ENCODE measurements at regions not wholly inside any gene's neighbourhood (a gene's known extent, or its start where the extent isn't known, plus 50 kb on each side); places are given as distances from the start of the nearest gene placed in this dataset.

DNA sequence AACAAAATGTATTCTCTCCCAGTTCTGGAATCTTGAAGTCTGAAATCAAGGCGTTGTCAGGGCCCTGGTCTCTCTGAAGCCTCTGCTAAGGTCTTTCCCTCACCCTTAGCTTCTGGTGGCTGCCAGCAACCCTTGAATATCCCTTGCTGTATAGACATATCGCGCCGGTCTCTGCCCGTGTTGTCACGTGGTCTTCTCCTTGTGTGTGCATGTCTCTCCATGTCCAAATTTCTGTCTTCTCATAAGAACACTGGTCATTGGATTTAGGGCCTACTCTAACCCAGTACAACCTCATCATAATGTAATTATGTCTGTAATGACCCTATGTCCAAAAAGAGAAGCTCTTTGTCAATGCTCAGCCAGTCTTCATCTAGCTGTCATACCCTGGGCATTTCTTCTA lies 85.7 kb upstream of the ETS2 start:
- peaks cover 17% of the 10 kb centered on the region for H3K9me3 Mint-ChIP-seq
- H3K36me3 Mint-ChIP-seq (ENCODE audit: low read depth) = peaks cover 13% of the 10 kb centered on the region
- TF ChIP-seq, protein P1, sequence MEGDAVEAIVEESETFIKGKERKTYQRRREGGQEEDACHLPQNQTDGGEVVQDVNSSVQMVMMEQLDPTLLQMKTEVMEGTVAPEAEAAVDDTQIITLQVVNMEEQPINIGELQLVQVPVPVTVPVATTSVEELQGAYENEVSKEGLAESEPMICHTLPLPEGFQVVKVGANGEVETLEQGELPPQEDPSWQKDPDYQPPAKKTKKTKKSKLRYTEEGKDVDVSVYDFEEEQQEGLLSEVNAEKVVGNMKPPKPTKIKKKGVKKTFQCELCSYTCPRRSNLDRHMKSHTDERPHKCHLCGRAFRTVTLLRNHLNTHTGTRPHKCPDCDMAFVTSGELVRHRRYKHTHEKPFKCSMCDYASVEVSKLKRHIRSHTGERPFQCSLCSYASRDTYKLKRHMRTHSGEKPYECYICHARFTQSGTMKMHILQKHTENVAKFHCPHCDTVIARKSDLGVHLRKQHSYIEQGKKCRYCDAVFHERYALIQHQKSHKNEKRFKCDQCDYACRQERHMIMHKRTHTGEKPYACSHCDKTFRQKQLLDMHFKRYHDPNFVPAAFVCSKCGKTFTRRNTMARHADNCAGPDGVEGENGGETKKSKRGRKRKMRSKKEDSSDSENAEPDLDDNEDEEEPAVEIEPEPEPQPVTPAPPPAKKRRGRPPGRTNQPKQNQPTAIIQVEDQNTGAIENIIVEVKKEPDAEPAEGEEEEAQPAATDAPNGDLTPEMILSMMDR (IDR thresholded peaks at IDR 0.05) = no peak
- peaks cover 7% of the 10 kb centered on the region; the same call in 1 of the 2 replicates for H3K4me1 Mint-ChIP-seq (ENCODE audit: low read depth)
- H3K27me3 Mint-ChIP-seq (ENCODE audit: insufficient read depth) = peaks cover 43% of the 10 kb centered on the region
- no peak for DNase-seq
- no peak overlapping the region for H3K27ac Mint-ChIP-seq
- no peak overlapping the region for H3K4me3 Mint-ChIP-seq

DNA sequence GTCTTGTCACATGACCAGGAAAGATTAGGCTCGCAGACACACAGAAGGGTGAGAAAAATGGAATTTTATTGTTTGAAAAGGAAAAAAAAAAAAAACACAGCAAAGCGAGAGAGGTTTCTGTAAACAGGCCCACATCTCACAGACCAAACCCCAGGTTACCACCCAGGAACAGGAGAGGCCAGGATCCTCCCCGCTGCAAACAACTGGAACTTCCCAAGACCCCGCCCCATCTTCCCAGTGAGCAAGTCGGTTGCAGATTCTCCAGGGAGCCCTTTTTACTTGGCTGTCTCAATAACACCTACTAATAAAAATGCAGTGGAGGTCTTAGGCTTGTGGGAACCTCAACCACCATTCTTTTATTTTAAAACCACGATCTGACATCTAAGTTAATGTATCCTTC lies 84.7 kb upstream of the ETS2 start:
- H3K4me1 Mint-ChIP-seq (ENCODE audit: low read depth) = peaks cover 7% of the 10 kb centered on the region; the same call in 1 of the 2 replicates
- peaks cover 38% of the 10 kb centered on the region for H3K27me3 Mint-ChIP-seq (ENCODE audit: insufficient read depth)
- no peak for DNase-seq
- peaks cover 21% of the 10 kb centered on the region for H3K36me3 Mint-ChIP-seq (ENCODE audit: low read depth)
- TF ChIP-seq, protein P1 (IDR thresholded peaks at IDR 0.05) = no peak
- H3K4me3 Mint-ChIP-seq = no peak overlapping the region
- no peak overlapping the region for H3K27ac Mint-ChIP-seq
- H3K9me3 Mint-ChIP-seq = peaks cover 27% of the 10 kb centered on the region

DNA sequence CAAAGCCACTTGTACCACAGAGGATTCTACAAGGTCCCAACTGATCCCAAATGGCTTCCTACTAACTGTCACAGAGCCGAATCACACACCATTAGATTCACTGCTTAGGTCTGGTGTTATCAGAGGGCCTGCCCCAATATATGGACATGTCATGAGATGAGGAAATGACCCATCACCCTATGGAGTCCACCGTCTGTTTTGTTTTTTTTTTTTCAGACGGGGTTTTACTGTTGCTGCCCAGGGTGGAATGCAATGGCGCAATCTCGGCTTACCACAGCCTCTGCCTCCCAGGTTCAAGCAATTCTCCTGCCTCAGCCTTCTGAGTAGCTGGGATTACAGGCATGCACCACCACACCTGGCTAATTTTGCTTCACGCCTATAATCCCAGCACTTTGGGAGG lies 83.8 kb upstream of the ETS2 start:
- H3K4me1 Mint-ChIP-seq (ENCODE audit: low read depth) = peaks cover 4% of the 10 kb centered on the region; the same call in 1 of the 2 replicates
- H3K27ac Mint-ChIP-seq = no peak overlapping the region
- peaks cover 33% of the 10 kb centered on the region for H3K9me3 Mint-ChIP-seq
- peaks cover 42% of the 10 kb centered on the region for H3K27me3 Mint-ChIP-seq (ENCODE audit: insufficient read depth)
- no peak for DNase-seq
- H3K36me3 Mint-ChIP-seq (ENCODE audit: low read depth) = peaks cover 29% of the 10 kb centered on the region
- TF ChIP-seq, protein P1 (IDR thresholded peaks at IDR 0.05) = no peak
- H3K4me3 Mint-ChIP-seq = no peak overlapping the region

DNA sequence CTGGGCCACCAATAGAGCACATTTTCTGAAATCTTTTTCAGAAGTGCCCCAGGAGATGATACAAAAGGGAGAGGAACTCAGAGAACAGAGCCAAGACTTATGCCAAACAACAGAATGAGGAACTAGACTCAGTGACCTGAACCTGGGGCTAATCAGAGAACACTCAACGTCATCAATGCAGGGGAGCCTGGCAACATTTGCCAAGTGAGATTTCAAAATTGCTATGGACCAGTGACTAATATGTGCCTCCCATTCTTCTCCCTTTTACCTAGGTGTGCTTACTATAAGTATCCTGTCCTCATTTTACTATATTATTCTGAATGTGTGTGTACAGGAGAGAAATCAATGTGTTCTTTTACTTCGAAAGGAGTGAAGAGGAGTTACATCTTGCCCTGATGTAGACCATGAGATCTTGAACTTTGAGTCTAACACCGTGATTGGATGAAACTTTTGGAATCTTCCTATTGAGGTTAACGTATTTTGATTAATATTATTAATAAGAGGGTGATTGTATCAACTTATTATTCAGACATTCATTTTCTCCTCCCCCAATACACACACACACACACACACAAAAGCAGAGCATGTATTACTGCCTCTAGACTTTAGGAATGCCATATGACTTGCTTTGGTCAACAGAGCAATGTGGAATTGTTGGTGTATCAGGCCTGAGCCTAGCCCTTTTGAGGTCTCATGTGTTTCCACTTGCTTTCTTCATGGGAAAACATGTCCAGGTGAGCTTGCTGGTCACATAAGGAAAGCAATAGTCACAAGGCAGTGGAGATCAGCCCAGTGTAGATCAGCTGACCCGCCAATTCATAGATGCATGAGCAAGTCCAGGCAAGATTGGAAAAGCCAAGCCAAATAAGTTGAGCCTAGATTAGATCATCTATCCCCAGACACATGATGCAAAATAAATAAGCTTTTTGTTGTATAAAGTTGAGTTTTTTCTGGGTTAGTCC lies 80.3 kb upstream of the ETS2 start:
- peaks cover 36% of the 10 kb centered on the region for H3K27me3 Mint-ChIP-seq (ENCODE audit: insufficient read depth)
- peaks cover 31% of the 10 kb centered on the region for H3K36me3 Mint-ChIP-seq (ENCODE audit: low read depth)

DNA sequence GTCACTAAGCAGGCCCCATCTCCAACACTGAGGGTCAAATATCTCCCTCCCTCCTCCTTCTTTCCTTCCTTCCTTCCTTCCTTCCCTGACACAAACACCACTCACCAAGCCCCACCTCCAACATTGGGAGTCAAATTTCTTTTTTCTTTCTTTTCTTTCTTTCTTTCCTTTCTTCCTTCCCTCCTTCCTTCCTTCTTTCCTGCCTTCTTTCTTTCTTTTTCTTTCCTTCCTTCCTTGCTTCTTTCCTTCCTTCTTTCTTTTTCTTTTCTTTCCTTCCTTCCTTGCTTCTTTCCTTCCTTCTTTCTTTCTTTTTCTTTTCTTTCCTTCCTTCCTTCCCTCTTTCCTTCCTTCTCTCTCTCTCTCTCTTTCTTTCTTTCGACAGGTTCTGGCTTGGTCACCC lies 79.2 kb upstream of the ETS2 start:
- DNase-seq = no peak
- TF ChIP-seq, protein P1 (IDR thresholded peaks at IDR 0.05) = no peak
- Mint-ChIP-seq H3K4me3 (no peak overlapping the region), H3K27ac (no peak overlapping the region), H3K9me3 (peaks cover 38% of the 10 kb centered on the region), H3K4me1 (ENCODE audit: low read depth) (peaks cover 12% of the 10 kb centered on the region), H3K27me3 (ENCODE audit: insufficient read depth) (peaks cover 35% of the 10 kb centered on the region), H3K36me3 (ENCODE audit: low read depth) (peaks cover 31% of the 10 kb centered on the region)

More for the DNA sequence above, 80.3 kb upstream of the ETS2 start:
- Mint-ChIP-seq H3K9me3 (peaks cover 38% of the 10 kb centered on the region), H3K27ac (no peak overlapping the region), H3K4me1 (ENCODE audit: low read depth) (peaks cover 10% of the 10 kb centered on the region), H3K4me3 (no peak overlapping the region)
- TF ChIP-seq, protein P1 (IDR thresholded peaks at IDR 0.05) = no peak
- DNase-seq = no peak

All from HFFc6 (cell line).